Liver (tissue), 7 donors: ENCODE measurements at regions not wholly inside any gene's neighbourhood (a gene's known extent, or its start where the extent isn't known, plus 50 kb on each side); places are given as distances from the start of the nearest gene placed in this dataset.

Experiments
- DNase-seq: peaks from one replicate; pipeline ENCODE4 v3.0.0-alpha.2; 2017; ENCODE audit warnings: low spot score
- H3K27ac ChIP-seq, 2 donors: one replicate each; pipeline ENCODE4 v1.7.0; 2013; ENCODE audit warnings: inconsistent platforms in 2 of 2, low read length in 2 of 2, control low read depth in 1 of 2, low read depth in 1 of 2, mild to moderate bottlenecking in 1 of 2
- H3K27me3 ChIP-seq, 4 donors: one replicate each; pipeline versions ENCODE4 v1.6.1 to v1.7.0; 2013; ENCODE audit warnings: low read length in 3 of 4, inconsistent platforms in 1 of 4, mild to moderate bottlenecking in 1 of 4, moderate library complexity in 1 of 4; ENCODE audit not compliant: control insufficient read depth in 4 of 4, insufficient read depth in 4 of 4
- H3K36me3 ChIP-seq, 4 donors: one replicate each; pipeline versions ENCODE4 v1.6.1 to v1.7.0; 2013; ENCODE audit warnings: low read length in 3 of 4, mild to moderate bottlenecking in 3 of 4, low read depth in 1 of 4, moderate library complexity in 1 of 4; ENCODE audit not compliant: control insufficient read depth in 4 of 4, insufficient read depth in 3 of 4
- H3K4me1 ChIP-seq, 4 donors: one replicate each; pipeline versions ENCODE4 v1.6.1 to v1.7.0; 2013; ENCODE audit warnings: low read length in 3 of 4, mild to moderate bottlenecking in 3 of 4, moderate library complexity in 1 of 4; ENCODE audit not compliant: control insufficient read depth in 4 of 4, insufficient read depth in 4 of 4
- H3K4me3 ChIP-seq, 3 donors: one replicate each; pipeline versions ENCODE4 v1.6.1 to v1.7.0; 2013; ENCODE audit warnings: low read length in 3 of 3, control low read depth in 1 of 3, low read depth in 1 of 3, mild to moderate bottlenecking in 1 of 3
- H3K9ac ChIP-seq, 2 donors: one replicate each; pipeline ENCODE4 v1.7.0; 2013; ENCODE audit warnings: low read length in 2 of 2, mild to moderate bottlenecking in 2 of 2, moderate library complexity in 2 of 2, control low read depth in 1 of 2, low read depth in 1 of 2
- H3K9me3 ChIP-seq, 4 donors: one replicate each; pipeline versions ENCODE4 v1.6.1 to v1.7.0; 2013; ENCODE audit warnings: low read length in 3 of 4; ENCODE audit not compliant: control insufficient read depth in 4 of 4
- EGR1 ChIP-seq, 2 donors: IDR thresholded peaks; 2 replicates each; pipeline ENCODE4 v1.6.1; 2016 to 2018; ENCODE audit warnings: antibody characterized with exemption in 2 of 2, low read depth in 2 of 2
- FOXA1 ChIP-seq: IDR thresholded peaks from 2 replicates; pipeline ENCODE4 v1.6.1; 2016; ENCODE audit warnings: antibody characterized with exemption
- FOXA2 ChIP-seq: IDR thresholded peaks from 2 replicates; pipeline ENCODE4 v1.6.1; 2016; ENCODE audit warnings: antibody characterized with exemption
- GABPA ChIP-seq, 2 donors: IDR thresholded peaks in 1 of 2; conservative IDR thresholded peaks in 1 of 2; 2 replicates each; pipeline ENCODE4 v1.6.1; 2016; ENCODE audit warnings: antibody characterized with exemption in 2 of 2, mild to moderate bottlenecking in 1 of 2, moderate library complexity in 1 of 2
- HNF4A ChIP-seq, 2 donors: conservative IDR thresholded peaks; 2 replicates each; pipeline ENCODE4 v1.6.1; 2016; ENCODE audit warnings: antibody characterized with exemption in 2 of 2, mild to moderate bottlenecking in 2 of 2
- HNF4G ChIP-seq: IDR thresholded peaks from 2 replicates; pipeline ENCODE4 v1.6.1; 2016; ENCODE audit warnings: antibody characterized with exemption
- JUND ChIP-seq, 2 donors: IDR thresholded peaks; 2 replicates each; pipeline ENCODE4 v1.6.1; 2016; ENCODE audit warnings: antibody characterized with exemption in 2 of 2
- NR2F2 ChIP-seq: IDR thresholded peaks from 2 replicates; pipeline ENCODE4 v1.6.1; 2016; ENCODE audit warnings: antibody characterized with exemption
- RAD21 ChIP-seq, 2 donors: IDR thresholded peaks; 2 replicates each; pipeline ENCODE4 v1.6.1; 2016; ENCODE audit warnings: antibody characterized with exemption in 2 of 2, mild to moderate bottlenecking in 2 of 2
- REST ChIP-seq: IDR thresholded peaks from 2 replicates; pipeline ENCODE4 v1.6.1; 2016; ENCODE audit warnings: antibody characterized with exemption, mild to moderate bottlenecking
- SP1 ChIP-seq: IDR thresholded peaks from 2 replicates; pipeline ENCODE4 v1.6.1; 2018; ENCODE audit warnings: antibody characterized with exemption, mild to moderate bottlenecking
- TAF1 ChIP-seq: conservative IDR thresholded peaks from 2 replicates; pipeline ENCODE4 v1.6.1; 2016; ENCODE audit warnings: antibody characterized with exemption, mild to moderate bottlenecking
- YY1 ChIP-seq: IDR thresholded peaks from 2 replicates; pipeline ENCODE4 v1.6.1; 2016; ENCODE audit warnings: antibody characterized with exemption, mild to moderate bottlenecking
- WGBS: extraction: QIAGEN DNeasy Blood & Tissue Kit; methylation state at CpG from one replicate; pipeline ENCODE4 v1.1.7; 2013; 5-methylcytosine and 5-hydroxymethylcytosine counted together
- TF ChIP-seq, protein P1 (sequence below): IDR thresholded peaks from 2 replicates; pipeline ENCODE4 v1.6.1; 2016; ENCODE audit warnings: antibody characterized with exemption
- TF ChIP-seq, protein P2 (sequence below): IDR thresholded peaks from 2 replicates; pipeline ENCODE4 v1.6.1; 2016; ENCODE audit warnings: antibody characterized with exemption
- donor health status: healthy.
- donor health status: healthy.
- donor health status: healthy.
- donor health status: healthy.

GRCh38 chr22:47458348-47458747 is 695.9 kb downstream of the TBC1D22A start:
- Histone ChIP-seq H3K27me3 (no peaks in the 10 kb centered on the region), H3K36me3 (no peaks in the 10 kb centered on the region), H3K9ac (no peak overlapping the region), H3K27ac (no peak overlapping the region), H3K4me3 (no peak overlapping the region), H3K4me1 (no peaks in the 10 kb centered on the region), H3K9me3 (peaks cover 0 to 4% (median 0%) of the 10 kb centered on the region in 4 donors)
- 86% methylated on average over 8 of the region's 8 CpGs for WGBS
- TF ChIP-seq, protein P1, sequence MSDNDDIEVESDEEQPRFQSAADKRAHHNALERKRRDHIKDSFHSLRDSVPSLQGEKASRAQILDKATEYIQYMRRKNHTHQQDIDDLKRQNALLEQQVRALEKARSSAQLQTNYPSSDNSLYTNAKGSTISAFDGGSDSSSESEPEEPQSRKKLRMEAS = no peak
- TF ChIP-seq GABPA (IDR thresholded peaks at IDR 0.05 in 1 of 2, conservative IDR thresholded peaks at IDR 0.05 in 1 of 2) (no peak), NR2F2 (no peak), YY1 (no peak), HNF4G (no peak), SP1 (no peak), JUND (IDR thresholded peaks at IDR 0.05) (no peak)
- TF ChIP-seq, protein P2, sequence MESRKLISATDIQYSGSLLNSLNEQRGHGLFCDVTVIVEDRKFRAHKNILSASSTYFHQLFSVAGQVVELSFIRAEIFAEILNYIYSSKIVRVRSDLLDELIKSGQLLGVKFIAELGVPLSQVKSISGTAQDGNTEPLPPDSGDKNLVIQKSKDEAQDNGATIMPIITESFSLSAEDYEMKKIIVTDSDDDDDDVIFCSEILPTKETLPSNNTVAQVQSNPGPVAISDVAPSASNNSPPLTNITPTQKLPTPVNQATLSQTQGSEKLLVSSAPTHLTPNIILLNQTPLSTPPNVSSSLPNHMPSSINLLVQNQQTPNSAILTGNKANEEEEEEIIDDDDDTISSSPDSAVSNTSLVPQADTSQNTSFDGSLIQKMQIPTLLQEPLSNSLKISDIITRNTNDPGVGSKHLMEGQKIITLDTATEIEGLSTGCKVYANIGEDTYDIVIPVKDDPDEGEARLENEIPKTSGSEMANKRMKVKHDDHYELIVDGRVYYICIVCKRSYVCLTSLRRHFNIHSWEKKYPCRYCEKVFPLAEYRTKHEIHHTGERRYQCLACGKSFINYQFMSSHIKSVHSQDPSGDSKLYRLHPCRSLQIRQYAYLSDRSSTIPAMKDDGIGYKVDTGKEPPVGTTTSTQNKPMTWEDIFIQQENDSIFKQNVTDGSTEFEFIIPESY = no peak
- no peak for DNase-seq

DNA sequence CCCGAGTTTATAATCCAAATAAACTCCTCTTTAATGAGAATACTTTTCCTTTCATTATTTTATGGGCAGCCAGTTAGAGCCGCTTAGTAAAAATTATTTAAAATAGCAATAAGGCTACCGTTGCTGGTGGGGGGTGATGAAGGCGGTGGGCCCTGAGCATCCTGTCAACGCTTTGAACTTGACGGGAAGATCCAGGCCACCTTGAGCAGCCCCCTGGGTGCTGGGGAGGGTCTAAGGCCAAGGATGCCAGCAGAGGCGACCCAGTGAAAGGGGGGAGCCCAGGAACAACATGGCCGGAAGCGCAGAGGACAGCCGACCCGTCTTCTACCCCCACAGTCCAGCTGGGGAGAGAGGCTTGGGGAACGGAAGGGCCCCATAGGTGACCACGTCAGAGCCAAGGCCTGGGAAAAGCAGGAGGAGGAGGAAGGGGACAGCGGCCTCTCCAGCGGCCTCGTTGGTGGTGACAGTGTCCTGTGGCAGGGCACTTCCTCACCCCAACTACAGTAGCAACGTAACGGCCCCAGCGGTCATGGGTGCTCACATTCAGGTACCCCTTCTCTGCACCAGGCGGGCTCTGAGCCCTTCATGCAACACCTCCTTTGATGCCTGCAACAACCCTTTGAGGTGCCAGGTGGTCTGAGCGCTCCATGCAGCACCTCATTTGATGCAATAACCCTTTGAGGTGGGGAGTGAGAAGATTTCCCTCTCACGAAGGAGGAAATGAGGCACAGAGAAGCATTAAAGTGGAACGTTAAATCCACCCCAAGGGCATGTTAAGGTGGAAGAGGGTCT is 695.3 kb downstream of the TBC1D22A start:
- no peaks in the 10 kb centered on the region for H3K4me1 ChIP-seq

DNA sequence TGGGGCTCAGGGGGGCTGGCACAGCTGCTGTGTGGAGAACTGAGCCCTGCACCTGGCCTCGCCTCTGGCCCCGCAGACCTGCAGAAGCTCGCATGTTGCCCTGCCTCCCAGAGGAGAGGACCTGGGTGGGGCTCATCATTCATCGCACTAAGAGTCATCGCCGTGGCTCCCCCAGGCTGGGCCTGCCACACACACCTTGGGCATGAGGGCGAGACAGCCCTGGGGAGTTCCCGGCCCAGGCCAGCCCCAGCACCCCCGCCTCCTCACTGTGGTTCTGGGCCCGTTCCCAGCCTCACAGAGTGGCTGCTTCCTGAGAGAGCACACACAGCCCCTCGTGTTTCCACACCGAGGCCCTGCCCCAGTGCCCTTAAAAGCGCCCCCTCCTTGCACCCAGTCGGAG is 694.6 kb downstream of the TBC1D22A start:
- H3K9me3 ChIP-seq = peaks cover 0 to 4% (median 0%) of the 10 kb centered on the region in 4 donors
- H3K27me3 ChIP-seq = no peaks in the 10 kb centered on the region
- no peaks in the 10 kb centered on the region for H3K4me1 ChIP-seq
- no peaks in the 10 kb centered on the region for H3K36me3 ChIP-seq
- no peak overlapping the region for H3K4me3 ChIP-seq
- 86% methylated on average over 14 of the region's 14 CpGs for WGBS
- TF ChIP-seq, protein P2 = no peak
- TF ChIP-seq JUND (IDR thresholded peaks at IDR 0.05) = no peak
- no peak for TF ChIP-seq TAF1
- TF ChIP-seq HNF4A (conservative IDR thresholded peaks at IDR 0.05) = no peak
- TF ChIP-seq REST = no peak
- TF ChIP-seq EGR1 (IDR thresholded peaks at IDR 0.05; ENCODE audit: low read depth in 2 of 2) = no peak
- DNase-seq = no peak
- no peak overlapping the region for H3K27ac ChIP-seq
- H3K9ac ChIP-seq = no peak overlapping the region

More for the DNA sequence above, 695.3 kb downstream of the TBC1D22A start:
- no peak for DNase-seq
- Histone ChIP-seq H3K9me3 (peaks cover 0 to 4% (median 0%) of the 10 kb centered on the region in 4 donors), H3K4me3 (no peak overlapping the region), H3K27me3 (no peaks in the 10 kb centered on the region), H3K27ac (no peak overlapping the region), H3K9ac (no peak overlapping the region), H3K36me3 (no peaks in the 10 kb centered on the region)
- TF ChIP-seq EGR1 (IDR thresholded peaks at IDR 0.05; ENCODE audit: low read depth in 2 of 2) = no peak
- no peak for TF ChIP-seq TAF1
- no peak for TF ChIP-seq RAD21 (IDR thresholded peaks at IDR 0.05)
- TF ChIP-seq HNF4G = no peak
- no peak for TF ChIP-seq NR2F2
- no peak for TF ChIP-seq YY1
- no peak for TF ChIP-seq FOXA2
- TF ChIP-seq FOXA1 = no peak
- whole genome bisulfite sequencing = 84% methylated on average over 23 of the region's 23 CpGs
